UCSD-AML1 (cell line): ENCODE measurements at regions not wholly inside any gene's neighbourhood (a gene's known extent, or its start where the extent isn't known, plus 50 kb on each side); places are given as distances from the start of the nearest gene placed in this dataset.

Source experiments
- DNase-seq: peaks from one replicate; lab custom pipeline; 2025; ENCODE audit not compliant: unreplicated experiment; lab: John Stamatoyannopoulos, UW

DNA sequence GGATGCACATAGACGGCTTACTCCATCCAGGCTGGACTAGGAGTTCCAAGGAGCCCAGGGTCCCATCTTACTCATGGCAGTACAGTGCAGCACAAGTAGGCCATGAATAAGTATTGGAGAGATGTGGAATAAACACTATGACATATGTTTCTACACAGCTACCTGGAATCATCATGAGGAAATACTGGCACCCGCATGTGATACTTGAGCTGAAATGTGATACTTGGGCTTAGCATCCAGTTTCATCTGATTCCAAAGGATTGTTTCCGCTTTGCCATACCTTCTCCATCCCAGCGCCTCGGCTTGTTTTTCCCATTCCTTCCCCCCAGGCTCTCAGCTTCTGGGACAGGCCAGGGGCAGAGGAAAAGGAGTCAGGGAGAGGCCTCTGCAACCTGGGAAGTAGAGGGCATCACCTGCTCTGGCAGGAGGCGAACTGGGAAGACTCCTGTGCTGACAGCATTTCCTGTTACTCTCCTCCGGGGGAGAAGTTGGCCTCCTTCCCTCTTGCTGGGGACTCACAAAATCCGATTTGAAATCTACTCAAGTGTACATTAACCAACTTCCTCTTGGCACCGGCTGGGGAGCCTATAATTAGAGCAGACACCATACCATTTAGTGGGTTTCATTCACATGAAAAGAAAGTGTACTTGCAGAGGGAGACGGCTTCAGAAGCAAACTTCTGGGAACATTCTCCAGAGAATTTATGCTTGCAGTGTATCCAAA, 187.8 kb downstream of the MIAT start:
- no peak for DNase-seq

DNA sequence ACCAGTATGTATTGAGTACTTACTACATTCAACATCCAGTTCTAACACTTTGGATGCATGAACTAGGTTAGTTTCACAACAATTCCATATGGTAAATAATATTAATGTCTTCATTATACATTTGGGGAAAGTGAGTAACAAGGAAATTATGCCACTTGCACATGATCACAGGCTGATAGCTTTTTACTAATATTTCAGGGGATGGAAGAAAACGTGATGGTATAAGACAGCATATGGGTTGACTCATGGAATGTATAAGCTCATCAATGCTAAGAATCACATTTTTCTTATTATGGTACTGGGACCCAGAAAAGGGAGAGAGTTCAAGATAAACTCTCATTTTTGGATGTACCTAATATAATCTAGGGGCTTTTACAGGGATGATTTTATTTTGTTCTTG, 188.7 kb downstream of the MIAT start:
- no peak for DNase-seq

DNA sequence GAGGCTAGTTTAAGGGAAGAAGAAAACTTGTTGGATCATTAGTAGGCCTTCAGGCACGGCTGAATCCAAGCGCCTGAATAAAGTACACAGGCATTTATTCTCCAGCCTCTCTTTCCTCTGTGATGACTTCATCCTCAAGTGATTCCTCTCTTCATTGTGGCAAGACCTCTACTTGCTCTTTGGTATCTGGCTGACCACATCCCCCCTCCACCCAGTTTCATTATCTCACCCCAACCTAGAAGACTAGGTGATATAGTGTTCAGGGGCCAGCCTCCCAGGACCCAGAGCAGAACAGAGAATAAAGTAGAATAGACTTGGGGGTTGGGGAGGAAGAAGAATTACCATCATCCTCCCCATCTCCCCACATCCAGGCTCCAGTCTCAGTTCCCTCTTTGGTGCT, 189.3 kb downstream of the MIAT start:
- DNase-seq, result no peak

DNA sequence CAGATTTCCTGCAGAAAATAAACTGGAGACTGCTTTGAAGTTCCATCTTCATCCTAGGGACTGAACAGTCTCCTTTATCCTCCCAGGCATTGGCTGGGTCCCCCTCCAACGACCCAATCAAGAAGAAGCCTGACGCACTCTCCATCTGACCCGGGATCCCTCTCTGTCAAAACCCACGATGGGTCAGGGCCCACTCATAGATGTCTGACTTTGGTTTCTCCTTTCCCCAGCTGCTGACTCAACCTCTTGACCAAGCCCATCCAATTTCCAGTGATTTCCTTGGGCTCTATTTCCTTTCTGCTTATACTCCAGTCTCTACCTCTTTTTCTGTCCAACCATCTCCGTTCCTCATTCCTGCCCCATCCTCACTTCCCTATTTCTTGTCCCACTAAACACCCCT, 189.7 kb downstream of the MIAT start:
- no peak for DNase-seq

DNA sequence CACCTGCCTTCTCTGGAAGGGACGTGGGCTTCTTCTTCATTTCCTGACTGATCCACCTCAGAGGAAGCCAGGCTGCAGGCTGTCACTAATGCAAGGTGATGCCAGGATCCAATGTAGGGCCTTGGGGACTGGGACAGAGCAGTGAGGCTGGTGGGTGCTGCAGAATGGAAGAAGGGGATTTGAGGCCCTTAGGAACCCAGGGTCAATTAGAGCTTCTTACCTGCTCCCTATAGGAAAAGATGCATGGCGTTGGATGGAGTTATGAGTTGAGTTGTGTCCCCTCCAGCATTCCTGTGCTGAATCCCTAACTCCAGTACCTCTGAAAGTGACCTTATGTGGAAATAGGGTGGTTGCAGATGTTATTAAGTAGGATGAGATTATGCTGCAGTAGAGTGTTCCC, 190.4 kb downstream of the MIAT start:
- DNase-seq, result no peak

DNA sequence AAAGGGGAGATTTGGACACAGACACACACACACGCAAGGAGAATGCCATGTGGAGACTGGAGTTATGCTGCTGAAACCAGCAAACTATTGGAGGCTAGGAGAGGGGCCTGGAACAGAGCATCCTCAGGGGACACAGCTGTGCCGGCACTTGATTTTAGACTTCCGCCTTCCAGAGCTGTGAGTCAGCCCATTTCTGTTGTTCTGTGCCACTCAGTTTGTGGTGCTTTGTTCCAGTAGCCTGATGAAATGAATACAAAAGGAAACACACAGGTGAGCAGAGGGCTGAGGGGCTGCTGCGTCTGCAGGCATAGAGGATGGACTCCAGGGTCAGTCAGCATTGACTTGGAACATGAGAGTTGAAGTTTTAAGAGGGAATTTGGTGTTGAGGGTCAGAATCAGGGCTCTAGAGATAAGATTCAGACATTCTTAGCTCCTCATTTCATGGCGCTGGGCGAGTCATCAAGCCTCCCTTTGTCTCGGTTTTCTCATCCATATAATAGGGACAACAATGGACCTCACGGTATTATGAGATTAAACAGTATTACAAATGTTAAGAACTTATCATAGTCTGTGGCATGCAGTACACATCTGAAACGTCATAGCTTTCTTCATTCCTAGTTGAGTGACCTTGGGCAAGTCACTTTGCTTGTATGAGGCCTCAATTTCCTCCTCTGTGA, 191.0 kb downstream of the MIAT start:
- DNase-seq, result no peak

DNA sequence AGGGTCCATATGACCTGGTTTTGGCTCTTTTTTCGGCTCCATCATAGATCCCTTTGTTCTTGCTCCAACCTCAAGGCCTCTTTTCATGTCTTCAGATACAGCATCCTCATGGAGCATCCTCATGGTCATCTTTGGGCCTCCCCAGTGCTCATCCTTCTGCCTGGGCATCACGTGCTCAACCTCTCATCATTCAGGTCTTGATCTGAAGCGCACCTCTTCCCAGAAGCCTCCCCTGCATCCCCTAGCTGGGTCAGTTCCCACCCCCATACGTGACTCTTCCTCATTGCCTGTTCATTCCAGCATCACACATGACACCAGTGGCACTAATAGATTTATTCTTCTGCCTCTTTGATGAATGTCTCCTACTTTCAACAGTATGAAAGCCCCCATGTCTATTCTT, 192.2 kb downstream of the MIAT start:
- DNase-seq, result no peak

DNA sequence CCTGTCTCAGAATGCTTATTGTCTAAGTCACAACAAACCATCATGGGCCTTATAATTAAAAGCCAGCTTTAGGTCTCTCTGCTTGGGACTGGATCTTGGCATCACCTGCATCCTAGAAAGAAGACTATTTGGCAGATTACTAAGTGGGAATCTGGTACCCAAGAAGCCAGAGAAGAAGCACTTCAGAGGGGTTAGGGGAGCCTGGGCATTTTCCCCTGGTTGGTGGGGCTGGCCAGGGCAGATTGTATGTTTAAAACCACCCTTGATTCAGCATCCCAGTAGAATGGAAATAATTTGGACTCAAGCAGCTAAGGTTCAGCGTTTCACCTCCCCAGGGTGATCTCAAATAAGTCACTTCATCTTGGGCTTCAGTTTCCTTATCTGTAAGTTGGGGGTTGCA, 193.7 kb downstream of the MIAT start:
- no peak for DNase-seq

DNA sequence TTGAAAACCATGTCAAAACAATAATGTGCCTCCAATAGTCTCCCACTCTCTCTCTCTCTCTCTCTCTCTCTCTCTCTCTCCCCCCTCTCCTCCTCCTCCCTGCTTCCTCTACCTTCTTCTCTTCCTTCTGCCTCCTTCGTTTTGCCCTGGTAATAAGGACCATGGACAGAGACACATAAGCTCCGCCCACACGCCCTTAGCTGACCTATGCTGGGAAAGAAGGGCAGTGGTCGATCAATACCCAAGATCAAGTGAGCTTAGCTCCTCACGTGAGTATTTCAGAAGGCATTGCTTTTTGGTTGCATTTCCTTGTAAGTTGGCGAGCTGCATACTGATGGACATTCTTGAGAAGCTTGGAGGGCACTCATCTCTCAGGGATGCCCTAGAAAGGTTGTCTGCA, 194.8 kb downstream of the MIAT start:
- DNase-seq, result no peak

DNA sequence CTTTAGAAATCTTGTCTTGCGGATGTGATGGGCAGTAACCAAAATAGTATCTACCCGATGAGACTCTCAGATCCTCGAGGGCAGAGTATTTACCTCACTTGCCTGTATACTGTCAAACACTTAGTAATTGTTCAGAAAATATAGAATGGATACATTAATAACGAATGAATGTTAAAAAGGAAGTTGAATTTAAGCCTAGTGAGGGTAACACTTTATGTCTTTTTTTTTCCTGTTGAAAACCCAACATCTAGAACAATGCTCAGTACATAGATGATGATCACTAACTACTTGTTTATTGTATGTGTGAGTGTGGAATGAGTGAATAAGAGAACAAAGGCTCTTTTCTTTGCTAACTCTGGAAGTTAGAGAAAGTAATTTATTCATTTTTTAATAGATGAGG, 195.7 kb downstream of the MIAT start:
- DNase-seq, result no peak

DNA sequence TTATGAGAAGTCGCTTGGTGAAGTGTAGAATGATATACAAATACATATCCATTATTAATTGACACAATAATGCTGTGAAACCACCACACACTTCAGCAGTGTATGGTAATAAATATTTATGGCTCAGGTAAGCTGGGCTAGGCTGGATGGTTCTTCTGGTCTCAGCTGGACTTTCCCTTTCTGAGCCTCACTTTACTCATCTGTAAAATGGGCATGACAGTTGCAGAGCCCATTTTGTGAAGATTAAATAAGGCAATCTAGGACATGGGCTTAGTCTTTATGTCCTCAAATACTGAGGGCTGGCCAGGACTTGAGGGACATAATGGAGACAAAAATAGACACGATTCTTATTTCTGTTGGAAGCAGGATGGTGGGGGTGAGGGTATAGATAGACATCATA, 196.1 kb downstream of the MIAT start:
- no peak for DNase-seq

DNA sequence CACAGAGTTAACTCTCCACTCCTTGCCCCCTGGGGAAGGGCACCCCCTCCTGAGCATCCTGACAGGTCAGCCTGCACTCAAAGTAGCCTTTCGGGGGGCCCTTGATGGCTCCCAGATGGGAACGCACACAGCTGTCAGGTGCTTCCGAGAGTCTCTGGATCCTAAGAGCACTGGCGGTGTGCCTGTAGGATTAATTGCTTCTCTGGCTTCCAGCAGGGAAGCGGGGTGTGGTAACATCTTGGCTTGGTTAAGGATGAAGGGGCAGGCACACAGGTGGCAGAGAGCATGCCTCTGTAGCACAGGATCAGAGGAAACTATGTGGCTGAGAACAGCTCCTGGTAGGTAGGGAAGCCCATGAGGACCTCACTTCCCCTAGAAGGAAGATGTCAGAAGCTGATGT, 199.8 kb downstream of the MIAT start:
- no peak for DNase-seq

DNA sequence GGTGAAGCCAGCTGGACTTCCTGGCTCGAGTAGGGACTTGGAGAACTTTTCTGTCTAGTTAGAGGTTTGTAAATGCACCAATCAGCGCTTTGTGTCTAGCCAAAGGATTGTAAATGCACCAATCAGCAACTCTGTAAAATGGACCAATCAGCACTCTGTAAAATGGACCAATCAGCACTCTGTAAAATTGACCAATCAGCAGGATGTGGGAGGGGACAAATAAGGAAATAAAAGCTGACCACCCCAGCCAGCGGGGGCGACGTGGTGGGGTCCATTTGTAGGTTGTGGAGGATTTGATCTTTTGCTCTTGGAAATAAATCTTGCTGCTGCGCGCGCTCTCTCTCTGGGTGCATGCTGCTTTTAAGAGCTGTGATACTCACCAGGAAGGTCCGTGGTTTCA, 202.9 kb downstream of the MIAT start:
- no peak for DNase-seq

DNA sequence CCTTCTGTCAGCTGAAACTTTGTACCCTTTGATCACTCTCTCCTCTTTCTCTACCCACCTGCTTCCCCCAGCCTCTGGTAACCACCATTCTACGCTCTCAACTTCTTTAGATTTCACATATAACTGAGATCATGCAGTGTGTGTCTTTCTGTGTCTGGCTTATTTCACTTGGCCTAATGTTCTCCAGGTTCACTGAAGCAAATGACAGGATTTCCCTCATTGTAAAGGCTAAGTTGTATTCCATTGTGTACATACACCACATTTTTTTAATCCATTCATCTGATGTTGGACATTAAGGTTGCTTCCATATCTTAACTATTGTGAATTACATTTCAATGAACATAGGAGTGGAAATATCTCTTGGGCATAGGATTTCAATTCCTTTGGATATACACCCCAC, 207.6 kb downstream of the MIAT start:
- DNase-seq, result no peak

DNA sequence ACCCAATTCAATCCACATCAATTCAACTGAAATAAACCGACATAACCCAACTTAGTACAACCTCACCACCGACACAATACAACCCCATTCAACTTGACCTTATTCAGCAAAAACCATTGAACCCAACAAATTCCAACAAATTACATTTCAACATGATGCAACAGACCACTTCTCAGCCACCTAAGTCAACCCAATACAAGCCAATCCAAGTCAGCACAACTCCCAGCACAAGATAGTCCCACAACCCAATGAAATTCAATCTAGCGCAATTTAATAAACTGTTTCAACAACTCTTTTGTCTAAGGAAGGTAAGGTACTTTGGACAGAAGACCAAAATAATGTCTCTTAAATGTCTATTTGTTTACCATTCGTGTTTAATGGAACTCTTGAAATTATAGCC, 226.0 kb downstream of the MIAT start:
- no peak for DNase-seq

DNA sequence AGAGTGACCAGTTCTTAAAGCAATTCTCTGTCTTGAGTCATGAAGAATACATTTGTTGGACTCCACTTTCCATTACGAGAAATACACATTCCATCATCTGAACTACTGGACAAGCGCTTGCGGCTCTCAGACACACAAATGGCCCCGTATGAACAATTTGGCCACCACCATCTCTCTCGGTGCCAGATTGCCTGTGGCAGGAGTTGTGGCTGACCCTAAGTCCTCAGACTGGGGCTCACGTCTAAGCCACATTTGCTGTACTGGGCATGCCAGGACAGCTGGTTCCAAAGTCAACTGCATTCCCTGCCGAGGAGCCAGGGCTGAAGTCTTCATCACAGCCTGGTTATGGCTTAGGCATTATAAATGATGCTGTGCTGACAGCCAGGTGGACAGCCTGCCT, 227.5 kb downstream of the MIAT start:
- DNase-seq, result no peak

DNA sequence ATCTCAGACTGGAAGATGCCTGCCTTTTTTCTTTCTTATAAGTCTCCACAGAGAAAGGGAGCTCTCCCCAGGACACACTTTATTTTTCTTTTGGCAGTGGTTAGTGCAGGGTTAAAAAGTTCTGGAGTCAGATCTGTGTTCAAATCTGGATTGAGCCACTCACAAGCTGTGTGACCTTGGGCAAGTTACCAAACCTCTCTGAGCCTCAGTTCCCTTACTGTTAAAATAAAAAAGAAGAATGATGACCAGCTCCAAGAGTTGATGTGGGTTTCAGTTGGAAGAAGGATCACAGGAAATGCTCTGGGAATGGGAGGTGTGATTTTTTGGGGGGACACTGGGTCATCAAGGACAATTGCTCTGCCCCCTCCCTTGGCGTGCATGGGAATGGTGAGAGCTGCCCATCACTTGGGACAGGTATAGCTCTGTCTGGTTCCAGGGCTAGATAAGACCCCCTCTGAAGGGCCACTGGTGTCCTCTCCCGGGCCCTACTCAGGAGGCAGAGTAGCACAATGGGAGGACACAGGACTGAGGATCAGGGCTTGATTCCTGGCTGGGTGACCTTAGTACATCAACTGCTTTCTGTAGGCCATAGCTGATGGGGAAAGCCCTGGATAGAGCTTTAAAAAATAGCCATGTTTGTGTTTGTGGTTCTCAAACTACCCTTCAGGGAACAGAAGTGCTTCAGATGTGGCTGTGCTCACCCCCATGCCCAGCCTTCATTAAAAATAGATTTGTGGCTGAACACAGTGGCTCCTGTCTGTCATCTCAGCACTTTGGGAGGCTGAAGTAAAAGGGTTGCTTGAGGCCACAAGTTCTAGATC, 228.3 kb downstream of the MIAT start:
- no peak for DNase-seq

DNA sequence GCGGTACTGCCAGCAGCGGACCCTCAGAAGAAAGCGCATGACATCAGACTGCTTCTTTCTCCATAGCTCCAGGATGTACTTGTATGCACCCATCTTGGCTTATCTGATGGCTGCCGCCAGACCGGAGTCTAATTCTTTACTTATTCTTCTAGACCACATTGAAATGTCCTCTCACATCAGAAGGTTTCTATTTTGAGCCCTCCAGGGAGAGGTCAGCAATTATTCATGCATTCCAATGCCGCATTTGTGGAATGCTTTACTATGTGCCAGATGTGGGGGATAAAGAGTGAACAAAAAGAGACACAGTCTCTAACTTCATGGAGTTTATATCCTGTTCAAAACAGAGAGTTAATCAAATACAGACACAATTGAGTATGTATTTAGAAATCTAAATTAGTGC, 230.1 kb downstream of the MIAT start:
- no peak for DNase-seq

DNA sequence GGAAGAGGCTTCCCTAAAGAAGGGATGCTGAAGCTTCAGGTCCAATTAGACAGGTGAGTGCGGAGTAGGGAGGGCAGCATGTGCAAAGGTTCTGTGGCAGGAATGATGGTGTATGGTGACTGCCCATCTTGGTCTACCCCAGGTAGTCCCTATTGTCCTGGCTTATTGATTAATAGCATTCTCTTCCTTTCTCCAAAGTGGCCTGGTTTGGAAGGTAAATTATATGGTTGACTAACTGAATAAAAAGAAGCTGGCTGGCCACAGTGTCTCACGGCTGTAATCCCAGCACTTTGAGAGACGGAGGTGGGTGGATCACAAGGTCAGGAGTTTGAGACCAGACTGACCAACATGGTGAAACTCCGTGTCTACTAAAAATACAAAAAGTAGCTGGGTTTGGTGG, 230.5 kb downstream of the MIAT start:
- no peak for DNase-seq

DNA sequence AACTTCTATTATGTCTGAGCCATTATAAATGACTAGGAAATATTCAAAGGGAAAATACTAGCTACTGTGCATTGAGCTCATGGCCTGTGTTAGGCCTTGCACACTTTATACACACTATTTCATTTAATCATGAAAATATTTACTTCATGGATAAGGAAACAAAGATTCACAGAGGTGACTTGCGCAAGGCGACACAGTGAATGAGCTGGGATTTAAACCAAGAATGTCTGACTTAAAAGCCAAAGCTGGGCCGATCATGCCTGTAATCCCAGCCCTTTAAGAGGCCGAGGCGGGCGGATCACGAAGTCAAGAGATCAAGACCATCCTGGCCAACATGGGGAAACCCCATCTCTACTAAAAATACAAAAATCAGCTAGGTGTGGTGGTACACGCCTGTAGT, 231.5 kb downstream of the MIAT start:
- DNase-seq, result no peak

DNA sequence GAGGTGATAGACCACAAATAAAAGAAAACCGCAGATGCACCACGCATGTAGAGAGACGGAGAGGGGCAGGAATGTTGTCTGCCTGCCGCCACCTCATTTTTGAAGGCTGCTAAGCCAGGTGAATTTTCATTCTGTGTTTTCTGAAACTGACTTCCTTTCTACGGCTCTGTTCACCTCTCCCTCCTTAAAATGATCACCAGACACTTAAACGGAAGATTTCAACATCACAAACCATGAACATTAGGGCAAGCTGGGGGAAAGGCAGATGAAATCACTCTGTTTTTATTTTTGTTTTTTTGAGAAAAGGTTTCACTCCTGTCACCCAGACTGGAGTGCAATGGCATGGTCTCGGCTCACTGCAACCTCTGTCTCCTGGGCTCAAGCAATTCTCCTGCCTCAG, 232.4 kb downstream of the MIAT start:
- DNase-seq, result no peak

DNA sequence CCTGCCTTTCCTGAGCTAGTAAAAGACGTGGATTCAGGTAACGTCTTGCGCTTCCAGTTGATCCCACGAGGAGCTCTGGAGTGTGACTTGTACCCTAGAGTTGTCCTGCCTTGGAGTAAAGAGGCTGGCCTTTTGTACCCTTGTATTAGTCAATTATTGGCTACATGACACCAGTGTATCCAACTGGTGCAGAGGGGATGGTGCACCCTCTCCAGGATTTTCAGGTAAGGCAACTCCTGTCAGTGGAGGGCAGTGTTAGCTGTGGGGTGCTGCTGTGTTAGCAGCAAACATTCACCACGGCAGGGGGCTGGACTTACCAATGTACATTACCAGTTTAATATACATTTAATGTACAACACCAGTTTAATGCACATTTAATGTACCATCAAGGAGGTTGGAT, 233.5 kb downstream of the MIAT start:
- no peak for DNase-seq
